Fibroblast of the aortic adventitia (primary cell): ENCODE measurements at regions not wholly inside any gene's neighbourhood (a gene's known extent, or its start where the extent isn't known, plus 50 kb on each side); places are given as distances from the start of the nearest gene placed in this dataset.
"Not testable (repeated sequence)": the region's sequence is repeated elsewhere in the genome, so short reads cannot be mapped to it uniquely, and the experiment has no call there.

ENCODE experiments used
- DNase-seq: peaks from one replicate; pipeline ENCODE4 v3.0.0-alpha.2; 2010; ENCODE audit warnings: low read depth
- H3K4me3 ChIP-seq: 2 replicates; pipeline ENCODE4 v1.5.1; 2011; ENCODE audit warnings: low read depth, mild to moderate bottlenecking, control low read depth, low read length, moderate library complexity
- CTCF ChIP-seq: IDR thresholded peaks from 2 replicates; pipeline ENCODE4 v1.5.1; 2011; ENCODE audit warnings: mild to moderate bottlenecking, low read length, control low read depth, inconsistent platforms; ENCODE audit not compliant: insufficient read depth

GRCh38 chr7:79979437-79979836 lies 155.2 kb upstream of the GNAI1 start:
- no peak overlapping the region for H3K4me3 ChIP-seq
- TF ChIP-seq CTCF, result no peak

GRCh38 chr7:79977481-79977880 lies 157.2 kb upstream of the GNAI1 start:
- TF ChIP-seq CTCF, result no peak
- no peak overlapping the region for H3K4me3 ChIP-seq
- no peak for DNase-seq

More at GRCh38 chr7:79979437-79979836, 155.2 kb upstream of the GNAI1 start:
- DNase-seq, result peak; percentile 51

GRCh38 chr7:79976711-79977020 lies 158.0 kb upstream of the GNAI1 start:
- H3K4me3 ChIP-seq, DNase-seq: not testable (repeated sequence)

- not testable (repeated sequence) for DNase-seq, H3K4me3 ChIP-seq
Observed at GRCh38 chr7:79975986-79976710, 158.5 kb upstream of the GNAI1 start.

GRCh38 chr7:79973455-79973854 lies 161.2 kb upstream of the GNAI1 start:
- DNase-seq, result no peak

GRCh38 chr7:79971058-79971457 lies 163.6 kb upstream of the GNAI1 start:
- no peak overlapping the region for H3K4me3 ChIP-seq
- no peak for TF ChIP-seq CTCF
- no peak for DNase-seq

More at GRCh38 chr7:79973455-79973854, 161.2 kb upstream of the GNAI1 start:
- TF ChIP-seq CTCF, result no peak
- no peak overlapping the region for H3K4me3 ChIP-seq

GRCh38 chr7:79968894-79969293 lies 165.7 kb upstream of the GNAI1 start:
- DNase-seq, result no peak
- no peak overlapping the region for H3K4me3 ChIP-seq
- no peak for TF ChIP-seq CTCF

- no peak for TF ChIP-seq CTCF
- DNase-seq, result no peak
- no peak overlapping the region for H3K4me3 ChIP-seq
Observed at GRCh38 chr7:79968077-79968648, 166.5 kb upstream of the GNAI1 start.
